IMR-90 (cell line): ENCODE measurements at regions not wholly inside any gene's neighbourhood (a gene's known extent, or its start where the extent isn't known, plus 50 kb on each side); places are given as distances from the start of the nearest gene placed in this dataset.

ENCODE experiments used
- ATAC-seq: fragments of 200-7000 bp; cut with Tn5 transposase; 2 replicates; pipeline ENCODE4 v1.9.1; 2020; ENCODE audit warnings: low read depth, mild to moderate bottlenecking, moderate library complexity
- BruUV-seq: library from RNA; stranded (reverse); fragments of 400-500 nt; replicated peaks from 2 replicates; lab custom pipeline; 2021; lab: Mats Ljungman, UMichigan
- CTCF ChIA-PET: fragments of 300-600 bp; formaldehyde crosslinking; extraction: SDS; loops from one replicate; lab custom pipeline; 2021; ENCODE audit warnings: antibody characterized with exemption; lab: Yijun Ruan, JAX
- POLR2A ChIA-PET: fragments of 300-600 bp; sonication (Branson Sonifier 250); formaldehyde crosslinking; loops from one replicate; lab custom pipeline; 2022; ENCODE audit warnings: antibody characterized with exemption; ENCODE audit not compliant: unreplicated experiment; lab: Charles Lee
- DNase-seq: peaks from one replicate; pipeline ENCODE4 v3.0.0; 2013
- H2AFZ ChIP-seq: replicated peaks from 2 replicates; pipeline ENCODE3; 2013; ENCODE audit warnings: low read length, mild to moderate bottlenecking; ENCODE audit not compliant: poor library complexity
- H2AK5ac ChIP-seq: 2 replicates; pipeline ENCODE4 v1.6.1; 2013; ENCODE audit warnings: low read depth, low read length, inconsistent platforms
- H2AK9ac ChIP-seq: replicated peaks from 2 replicates; pipeline ENCODE3; 2013; ENCODE audit warnings: mild to moderate bottlenecking, low read depth, low read length, moderate library complexity; ENCODE audit not compliant: poor library complexity
- H2BK120ac ChIP-seq: 2 replicates; pipeline ENCODE4 v1.6.1; 2013; ENCODE audit warnings: low read depth, low read length, inconsistent platforms
- H2BK15ac ChIP-seq: 3 replicates; pipeline ENCODE4 v1.6.1; 2013; ENCODE audit warnings: low read depth, low read length, inconsistent platforms
- H2BK20ac ChIP-seq: 2 replicates; pipeline ENCODE4 v1.6.1; 2013; ENCODE audit warnings: low read depth, mild to moderate bottlenecking, inconsistent platforms, low read length, moderate library complexity
- H2BK5ac ChIP-seq: 2 replicates; pipeline ENCODE4 v1.6.1; 2013; ENCODE audit warnings: mild to moderate bottlenecking, low read depth, low read length, inconsistent platforms; ENCODE audit not compliant: poor library complexity, severe bottlenecking
- H3K14ac ChIP-seq: replicated peaks from 2 replicates; pipeline ENCODE4 v1.6.1; 2013; ENCODE audit warnings: low read depth, low read length, inconsistent platforms
- H3K18ac ChIP-seq: 2 replicates; pipeline ENCODE4 v1.6.1; 2013; ENCODE audit warnings: low read depth, low read length, control low read depth
- H3K23ac ChIP-seq: 2 replicates; pipeline ENCODE4 v1.6.1; 2013; ENCODE audit warnings: low read depth, low read length, inconsistent platforms
- H3K27ac ChIP-seq: 2 replicates; pipeline ENCODE4 v1.5.1; 2013; ENCODE audit warnings: mild to moderate bottlenecking, control low read depth, low read length; ENCODE audit not compliant: insufficient read depth
- H3K27me3 ChIP-seq: 2 replicates; pipeline ENCODE4 v1.6.1; 2013; ENCODE audit warnings: low read length; ENCODE audit not compliant: control insufficient read depth, insufficient read depth
- H3K36me3 ChIP-seq: 2 replicates; pipeline ENCODE4 v1.6.1; 2013; ENCODE audit warnings: low read length, mixed read lengths; ENCODE audit not compliant: control insufficient read depth, insufficient read depth
- H3K4ac ChIP-seq: 2 replicates; pipeline ENCODE4 v1.6.1; 2013; ENCODE audit warnings: low read depth, low read length, inconsistent platforms
- H3K4me1 ChIP-seq: 2 replicates; pipeline ENCODE4 v1.6.1; 2013; ENCODE audit warnings: low read length, mixed read lengths; ENCODE audit not compliant: control insufficient read depth, insufficient read depth
- H3K4me2 ChIP-seq: 2 replicates; pipeline ENCODE4 v1.6.1; 2013; ENCODE audit warnings: low read depth, mild to moderate bottlenecking, control low read depth, low read length, moderate library complexity
- H3K4me3 ChIP-seq: 2 replicates; pipeline ENCODE4 v1.5.1; 2013; ENCODE audit warnings: low read depth, mild to moderate bottlenecking, control low read depth, low read length, moderate library complexity; ENCODE audit not compliant: insufficient read depth
- H3K56ac ChIP-seq: 2 replicates; pipeline ENCODE4 v1.6.1; 2013; ENCODE audit warnings: low read length, inconsistent platforms; ENCODE audit not compliant: insufficient read depth; ENCODE audit errors: extremely low read depth
- H3K79me1 ChIP-seq, 2 experiments: 2 replicates each; pipeline ENCODE4 v1.6.1; 2013; ENCODE audit warnings: low read length in 2 of 2, inconsistent platforms in 1 of 2, low read depth in 1 of 2
- H3K9ac ChIP-seq: 2 replicates; pipeline ENCODE4 v1.6.1; 2013; ENCODE audit warnings: low read depth, low read length, control low read depth
- H3K9me1 ChIP-seq: 2 replicates; pipeline ENCODE4 v1.6.1; 2013; ENCODE audit warnings: low read length, inconsistent platforms; ENCODE audit not compliant: insufficient read depth
- H3K9me3 ChIP-seq: 2 replicates; pipeline ENCODE4 v1.6.1; 2013; ENCODE audit warnings: low read length; ENCODE audit not compliant: control insufficient read depth, insufficient read depth
- H4K20me1 ChIP-seq: 2 replicates; pipeline ENCODE4 v1.6.1; 2013; ENCODE audit warnings: low read length, inconsistent platforms; ENCODE audit not compliant: insufficient read depth
- H4K5ac ChIP-seq: 2 replicates; pipeline ENCODE4 v1.6.1; 2013; ENCODE audit warnings: mild to moderate bottlenecking, low read depth, low read length, control low read depth
- H4K8ac ChIP-seq, 2 experiments: 2 replicates each; pipeline ENCODE4 v1.6.1; 2013; ENCODE audit warnings: low read depth in 2 of 2, low read length in 2 of 2, control low read depth in 1 of 2, inconsistent platforms in 1 of 2
- H4K91ac ChIP-seq: 2 replicates; pipeline ENCODE4 v1.6.1; 2013; ENCODE audit warnings: low read depth, low read length, inconsistent platforms; ENCODE audit not compliant: insufficient read depth
- BHLHE40 ChIP-seq: fragments of 150-350 bp; IDR thresholded peaks from 2 replicates; pipeline ENCODE4 v1.6.1; 2016; ENCODE audit warnings: mild to moderate bottlenecking, low read depth, low read length
- CEBPB ChIP-seq: IDR thresholded peaks from 2 replicates; pipeline ENCODE4 v1.6.1; 2012; ENCODE audit warnings: low read depth, low read length, improper control_type of control experiment
- CHD1 ChIP-seq: IDR thresholded peaks from 2 replicates; pipeline ENCODE4 v1.6.1; 2012; ENCODE audit warnings: low read depth, low read length, improper control_type of control experiment
- FOS ChIP-seq: fragments of 150-350 bp; IDR thresholded peaks from 2 replicates; pipeline ENCODE4 v1.6.1; 2016; ENCODE audit warnings: low read depth, low read length
- MXI1 ChIP-seq: IDR thresholded peaks from 2 replicates; pipeline ENCODE4 v1.6.1; 2012; ENCODE audit warnings: low read depth, mild to moderate bottlenecking, low read length, moderate library complexity, borderline replicate concordance
- POLR2A ChIP-seq: IDR thresholded peaks from 2 replicates; pipeline ENCODE4 v1.6.1; 2012; ENCODE audit warnings: mild to moderate bottlenecking, low read depth, low read length
- RCOR1 ChIP-seq: IDR thresholded peaks from 2 replicates; pipeline ENCODE4 v1.6.1; 2012; ENCODE audit warnings: mild to moderate bottlenecking, low read length, improper control_type of control experiment; ENCODE audit not compliant: insufficient replicate concordance
- RFX5 ChIP-seq: IDR thresholded peaks from 2 replicates; pipeline ENCODE4 v1.8.0; 2012; ENCODE audit warnings: low read depth, mild to moderate bottlenecking, low read length, moderate library complexity
- SMC3 ChIP-seq: fragments of 150-350 bp; IDR thresholded peaks from 2 replicates; pipeline ENCODE4 v1.6.1; 2016; ENCODE audit warnings: low read depth, mild to moderate bottlenecking, antibody characterized with exemption, low read length, moderate library complexity
- WGBS, 2 experiments: methylation state at CpG; one replicate each; pipeline versions ENCODE4 v1.1.5 to v1.1.7; 2013; ENCODE audit warnings: missing lambda C conversion rate in 2 of 2; ENCODE audit not compliant: insufficient read length in 1 of 2; ENCODE audit errors: extremely low coverage in 2 of 2; 5-methylcytosine and 5-hydroxymethylcytosine counted together
- dilution Hi-C: fragments of 300-500 bp; cut with HindIII; formaldehyde crosslinking; loops from one replicate; pipeline ENCODE4 v1.14.3; 2018; ENCODE audit warnings: low sequenced_read_pairs; ENCODE audit not compliant: unreplicated experiment
- in situ Hi-C: fragments of 300-500 bp; cut with MboI; formaldehyde crosslinking; loops from 3 replicates; pipeline ENCODE4 v1.14.3; 2019; ENCODE audit warnings: low sequenced_read_pairs, inconsistent platforms, mixed read lengths
- intact Hi-C: fragments of 100-400 bp; cut with micrococcal nuclease; formaldehyde crosslinking; loops from 2 replicates; pipeline ENCODE4 v1.10.0; 2022
- TF ChIP-seq, protein P1 (sequence below): fragments of 150-350 bp; IDR thresholded peaks from 2 replicates; pipeline ENCODE4 v1.6.1; 2017; ENCODE audit warnings: mild to moderate bottlenecking, antibody characterized with exemption, low read length, low read depth

DNA sequence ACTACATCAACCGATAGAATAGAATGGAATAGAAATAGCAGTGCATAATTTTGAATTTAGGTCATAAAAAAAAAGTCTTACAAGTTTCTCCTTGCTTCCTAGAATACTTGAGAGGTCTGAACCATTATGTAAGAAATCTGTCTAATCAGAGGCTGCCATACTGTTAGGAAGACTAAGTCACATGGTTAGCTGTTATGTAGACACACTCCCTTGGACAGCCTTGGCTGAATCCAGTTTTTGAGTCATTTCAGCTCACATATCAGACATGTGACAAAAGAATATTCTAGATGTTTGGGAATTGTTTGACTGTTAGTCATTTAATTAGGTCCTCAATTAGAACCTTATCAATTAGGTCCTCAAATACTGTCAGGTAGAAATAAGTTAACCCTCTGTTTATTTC, 1601.4 kb downstream of the GRIK2 start:
- in situ Hi-C loops = no loop called here

More for the DNA sequence above, 1601.4 kb downstream of the GRIK2 start:
- WGBS, 2 experiments = no CpG with 5 or more reads among the region's 1 CpG
- Histone ChIP-seq H3K56ac (no peak overlapping the region), H3K9me3 (no peaks in the 10 kb centered on the region), H3K36me3 (no peaks in the 10 kb centered on the region), H2AFZ (no peak overlapping the region), H4K20me1 (no peaks in the 10 kb centered on the region), H3K27ac (no peak overlapping the region), H2AK5ac (no peak overlapping the region), H3K4me2 (no peak overlapping the region), H3K4me1 (no peaks in the 10 kb centered on the region), H3K9me1 (no peaks in the 10 kb centered on the region), H4K91ac (no peak overlapping the region), H3K4me3 (no peak overlapping the region), H2BK15ac (no peak overlapping the region), H3K23ac (no peak overlapping the region), H4K5ac (no peak overlapping the region), H2BK120ac (no peak overlapping the region), H3K79me1 (no peaks in the 10 kb centered on the region), H2BK20ac (no peak overlapping the region), H3K27me3 (no peaks in the 10 kb centered on the region), H4K8ac (no peak overlapping the region), H2AK9ac (no peak overlapping the region), H3K18ac (no peak overlapping the region), H3K9ac (no peak overlapping the region), H3K4ac (no peak overlapping the region), H2BK5ac (no peak overlapping the region), H3K14ac (no peak overlapping the region)
- CTCF ChIA-PET = no interaction called here
- DNase-seq (no peak), ATAC-seq (no peak)
- no peak for TF ChIP-seq BHLHE40
- TF ChIP-seq RCOR1 = no peak
- no peak for TF ChIP-seq RFX5
- no peak for TF ChIP-seq CHD1
- TF ChIP-seq FOS = no peak
- no peak for TF ChIP-seq SMC3
- no peak for TF ChIP-seq MXI1
- TF ChIP-seq, protein P1, sequence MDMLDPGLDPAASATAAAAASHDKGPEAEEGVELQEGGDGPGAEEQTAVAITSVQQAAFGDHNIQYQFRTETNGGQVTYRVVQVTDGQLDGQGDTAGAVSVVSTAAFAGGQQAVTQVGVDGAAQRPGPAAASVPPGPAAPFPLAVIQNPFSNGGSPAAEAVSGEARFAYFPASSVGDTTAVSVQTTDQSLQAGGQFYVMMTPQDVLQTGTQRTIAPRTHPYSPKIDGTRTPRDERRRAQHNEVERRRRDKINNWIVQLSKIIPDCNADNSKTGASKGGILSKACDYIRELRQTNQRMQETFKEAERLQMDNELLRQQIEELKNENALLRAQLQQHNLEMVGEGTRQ = no peak
- no peak for TF ChIP-seq CEBPB
- TF ChIP-seq POLR2A = no peak
- BruUV-seq = no TSS peak
- dilution Hi-C loops = no loop called here
- POLR2A ChIA-PET = no interaction called here
- intact Hi-C loops = no loop called here
